ENCODE measurements at regions not wholly inside any gene's neighbourhood (a gene's known extent, or its start where the extent isn't known, plus 50 kb on each side); places are given as distances from the start of the nearest gene placed in this dataset.

- TF ChIP-seq ASH2L (IDR thresholded peaks at IDR 0.05; ENCODE audit: borderline replicate concordance, low read depth) (no peak), NFIC (IDR thresholded peaks at IDR 0.05; ENCODE audit: low read depth, low read length) (no peak), CTCF (IDR thresholded peaks at IDR 0.05 in 2 of 3, conservative IDR thresholded peaks at IDR 0.05 in 1 of 3; ENCODE audit: control insufficient read depth in 2 of 3, extremely low read depth in 1 of 3, insufficient read depth in 1 of 3, low read depth in 3 of 3, low read length in 3 of 3) (no peak), MYC (IDR thresholded peaks at IDR 0.05; ENCODE audit: insufficient read depth, insufficient read length, insufficient replicate concordance, low read length, severe bottlenecking) (no peak), ATF7 (IDR thresholded peaks at IDR 0.05; ENCODE audit: low read depth) (no peak), RUNX3 (IDR thresholded peaks at IDR 0.05; ENCODE audit: low read length) (no peak), SIX5 (IDR thresholded peaks at IDR 0.05; ENCODE audit: low read depth, low read length, severe bottlenecking) (no peak), POLR2A (IDR thresholded peaks at IDR 0.05; ENCODE audit: low read depth, low read length) (no peak), ZNF207 (IDR thresholded peaks at IDR 0.05; ENCODE audit: borderline replicate concordance) (no peak), SMC3 (IDR thresholded peaks at IDR 0.05; ENCODE audit: borderline replicate concordance, low read length) (no peak)
- TF ChIP-seq, protein P1, sequence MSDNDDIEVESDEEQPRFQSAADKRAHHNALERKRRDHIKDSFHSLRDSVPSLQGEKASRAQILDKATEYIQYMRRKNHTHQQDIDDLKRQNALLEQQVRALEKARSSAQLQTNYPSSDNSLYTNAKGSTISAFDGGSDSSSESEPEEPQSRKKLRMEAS (IDR thresholded peaks at IDR 0.05; ENCODE audit: low read depth, low read length), result no peak
Measured at GRCh38 chr13:40315416-40316064, 350.9 kb downstream of the FOXO1 start.
